KMS-11 (cell line): ENCODE measurements at regions not wholly inside any gene's neighbourhood (a gene's known extent, or its start where the extent isn't known, plus 50 kb on each side); places are given as distances from the start of the nearest gene placed in this dataset.

Experiments used
- H2AFZ ChIP-seq: fragments of 200-600 bp; sonication (generic); 2 replicates; pipeline ENCODE4 v1.6.1; 2016; ENCODE audit warnings: antibody characterized with exemption, mixed run types, low read depth
- H3K27ac ChIP-seq: fragments of 200-600 bp; sonication (generic); 2 replicates; pipeline ENCODE4 v1.6.1; 2016; ENCODE audit warnings: mild to moderate bottlenecking, mixed run types
- H3K27me3 ChIP-seq: fragments of 200-600 bp; sonication (generic); 2 replicates; pipeline ENCODE4 v1.6.1; 2017; ENCODE audit warnings: mild to moderate bottlenecking, low read depth, mixed run types, moderate library complexity; ENCODE audit not compliant: insufficient read depth
- H3K36me3 ChIP-seq: fragments of 200-600 bp; sonication (generic); 2 replicates; pipeline ENCODE4 v1.6.1; 2017; ENCODE audit warnings: mild to moderate bottlenecking, mixed run types; ENCODE audit not compliant: insufficient read depth
- H3K4me1 ChIP-seq: fragments of 200-600 bp; sonication (generic); 2 replicates; pipeline ENCODE4 v1.6.1; 2016; ENCODE audit warnings: mild to moderate bottlenecking, low read depth, mixed run types; ENCODE audit not compliant: poor library complexity, severe bottlenecking
- H3K4me2 ChIP-seq: fragments of 200-600 bp; sonication (generic); 2 replicates; pipeline ENCODE4 v1.7.0; 2016; ENCODE audit warnings: mild to moderate bottlenecking, mixed run types
- H3K4me3 ChIP-seq: fragments of 200-600 bp; sonication (generic); IDR thresholded peaks from 2 replicates; pipeline ENCODE4 v1.6.1; 2017; ENCODE audit warnings: low read depth, low read length, mixed read lengths; ENCODE audit not compliant: insufficient read depth
- H3K79me2 ChIP-seq: fragments of 200-600 bp; sonication (generic); 2 replicates; pipeline ENCODE4 v1.6.1; 2016; ENCODE audit warnings: low read depth, mixed run types; ENCODE audit not compliant: insufficient read depth
- H3K9ac ChIP-seq: fragments of 200-600 bp; sonication (generic); 2 replicates; pipeline ENCODE4 v1.6.1; 2016; ENCODE audit warnings: mild to moderate bottlenecking, mixed run types
- H4K20me1 ChIP-seq: fragments of 200-600 bp; sonication (generic); 2 replicates; pipeline ENCODE4 v1.6.1; 2016; ENCODE audit warnings: mild to moderate bottlenecking, mixed run types; ENCODE audit not compliant: insufficient read depth
- TF ChIP-seq, protein P1 (sequence below): fragments of 200-600 bp; sonication (generic); conservative IDR thresholded peaks from 2 replicates; pipeline ENCODE4 v1.6.1; 2017; ENCODE audit warnings: low read depth, mild to moderate bottlenecking, antibody characterized with exemption, low read length, moderate library complexity, mixed read lengths

DNA sequence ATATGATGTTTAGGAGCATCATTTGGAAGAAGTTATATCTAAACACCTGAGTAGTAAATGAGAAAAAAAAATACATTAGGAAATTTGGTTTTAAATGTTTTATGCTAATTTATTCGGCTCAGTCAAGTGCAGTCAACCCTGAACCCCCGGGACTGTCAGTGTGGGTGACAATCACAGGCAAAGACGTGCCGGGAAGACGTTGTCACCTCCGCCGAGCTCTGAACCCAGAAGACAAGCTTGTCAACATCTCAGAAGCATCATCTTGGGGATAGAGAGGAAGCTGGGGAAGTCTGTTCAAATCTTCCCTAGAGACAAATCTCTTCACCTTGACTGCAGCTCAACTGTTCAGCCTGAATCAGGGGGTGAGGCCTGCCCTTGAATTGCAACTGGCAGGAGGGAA lies 159.7 kb downstream of the RBFOX3 start:
- Histone ChIP-seq H2AFZ (no peak overlapping the region), H3K4me2 (no peak overlapping the region), H3K36me3 (no peaks in the 10 kb centered on the region), H3K79me2 (no peaks in the 10 kb centered on the region), H3K9ac (no peak overlapping the region), H3K4me3 (no peak overlapping the region), H3K27me3 (peaks cover 85% of the 10 kb centered on the region), H4K20me1 (no peaks in the 10 kb centered on the region), H3K4me1 (no peaks in the 10 kb centered on the region), H3K27ac (no peak overlapping the region)
- TF ChIP-seq, protein P1, sequence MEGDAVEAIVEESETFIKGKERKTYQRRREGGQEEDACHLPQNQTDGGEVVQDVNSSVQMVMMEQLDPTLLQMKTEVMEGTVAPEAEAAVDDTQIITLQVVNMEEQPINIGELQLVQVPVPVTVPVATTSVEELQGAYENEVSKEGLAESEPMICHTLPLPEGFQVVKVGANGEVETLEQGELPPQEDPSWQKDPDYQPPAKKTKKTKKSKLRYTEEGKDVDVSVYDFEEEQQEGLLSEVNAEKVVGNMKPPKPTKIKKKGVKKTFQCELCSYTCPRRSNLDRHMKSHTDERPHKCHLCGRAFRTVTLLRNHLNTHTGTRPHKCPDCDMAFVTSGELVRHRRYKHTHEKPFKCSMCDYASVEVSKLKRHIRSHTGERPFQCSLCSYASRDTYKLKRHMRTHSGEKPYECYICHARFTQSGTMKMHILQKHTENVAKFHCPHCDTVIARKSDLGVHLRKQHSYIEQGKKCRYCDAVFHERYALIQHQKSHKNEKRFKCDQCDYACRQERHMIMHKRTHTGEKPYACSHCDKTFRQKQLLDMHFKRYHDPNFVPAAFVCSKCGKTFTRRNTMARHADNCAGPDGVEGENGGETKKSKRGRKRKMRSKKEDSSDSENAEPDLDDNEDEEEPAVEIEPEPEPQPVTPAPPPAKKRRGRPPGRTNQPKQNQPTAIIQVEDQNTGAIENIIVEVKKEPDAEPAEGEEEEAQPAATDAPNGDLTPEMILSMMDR: no peak

DNA sequence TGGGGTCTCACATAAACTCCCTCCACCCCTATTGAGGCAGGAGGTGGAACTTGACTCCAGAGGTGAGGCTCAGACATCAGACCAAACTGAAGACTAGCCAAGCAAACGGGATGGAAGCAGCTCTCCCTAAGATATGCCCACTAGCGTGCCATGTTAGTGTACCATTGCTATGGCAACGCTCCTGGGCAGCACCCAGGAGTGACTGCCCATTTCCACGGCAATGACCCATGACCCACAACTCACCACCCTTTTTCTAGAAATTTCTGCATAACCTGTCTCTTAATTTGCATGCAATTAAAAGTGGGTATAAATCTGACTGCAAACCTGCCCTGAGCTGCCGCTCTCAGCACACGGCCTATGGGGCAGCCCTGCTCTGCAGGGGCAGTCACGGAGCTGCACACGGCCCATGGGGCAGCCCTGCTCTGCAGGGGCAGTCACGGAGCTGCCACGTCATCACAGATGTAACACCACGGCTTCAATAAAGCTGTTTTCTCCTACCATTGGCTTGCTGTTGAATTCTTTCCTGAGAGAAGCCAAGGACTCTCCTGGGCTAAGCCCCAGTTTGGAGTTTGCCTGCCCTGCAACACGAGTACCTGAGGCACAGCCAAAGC lies 164.3 kb downstream of the RBFOX3 start:
- Histone ChIP-seq H2AFZ (no peak overlapping the region), H3K4me2 (no peak overlapping the region), H3K79me2 (no peaks in the 10 kb centered on the region), H3K27ac (no peak overlapping the region), H3K4me3 (no peak overlapping the region), H3K9ac (no peak overlapping the region), H4K20me1 (no peaks in the 10 kb centered on the region), H3K27me3 (peaks cover 58% of the 10 kb centered on the region), H3K36me3 (no peaks in the 10 kb centered on the region), H3K4me1 (no peaks in the 10 kb centered on the region)
- TF ChIP-seq, protein P1: no peak

DNA sequence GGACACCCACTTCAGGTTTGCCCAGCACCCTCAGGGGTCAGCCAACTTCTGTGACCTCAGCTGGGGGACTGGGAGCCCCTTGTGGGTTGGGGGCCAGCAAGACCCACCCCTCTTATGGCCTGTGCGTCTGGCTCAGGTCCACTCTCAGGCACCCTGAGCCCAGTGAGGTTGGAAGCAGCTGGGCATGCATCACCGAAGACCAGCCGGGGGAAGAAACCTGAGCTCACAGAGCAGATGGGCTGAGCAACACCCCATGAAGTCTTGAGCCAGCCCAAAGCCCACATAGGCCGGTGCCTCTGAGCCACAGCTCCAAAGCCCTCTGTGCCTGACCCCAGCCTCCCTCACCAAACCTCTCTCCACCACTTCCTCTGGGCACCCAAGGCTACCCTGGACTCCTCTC lies 166.7 kb downstream of the RBFOX3 start:
- no peak overlapping the region for H2AFZ ChIP-seq
- H3K79me2 ChIP-seq: no peaks in the 10 kb centered on the region
- H3K9ac ChIP-seq: no peak overlapping the region
- no peaks in the 10 kb centered on the region for H4K20me1 ChIP-seq
- TF ChIP-seq, protein P1: no peak
- H3K27me3 ChIP-seq: peaks cover 55% of the 10 kb centered on the region
- H3K36me3 ChIP-seq: no peaks in the 10 kb centered on the region
- no peak overlapping the region for H3K4me2 ChIP-seq
- H3K27ac ChIP-seq: no peak overlapping the region
- H3K4me3 ChIP-seq: no peak overlapping the region
- H3K4me1 ChIP-seq: no peaks in the 10 kb centered on the region

DNA sequence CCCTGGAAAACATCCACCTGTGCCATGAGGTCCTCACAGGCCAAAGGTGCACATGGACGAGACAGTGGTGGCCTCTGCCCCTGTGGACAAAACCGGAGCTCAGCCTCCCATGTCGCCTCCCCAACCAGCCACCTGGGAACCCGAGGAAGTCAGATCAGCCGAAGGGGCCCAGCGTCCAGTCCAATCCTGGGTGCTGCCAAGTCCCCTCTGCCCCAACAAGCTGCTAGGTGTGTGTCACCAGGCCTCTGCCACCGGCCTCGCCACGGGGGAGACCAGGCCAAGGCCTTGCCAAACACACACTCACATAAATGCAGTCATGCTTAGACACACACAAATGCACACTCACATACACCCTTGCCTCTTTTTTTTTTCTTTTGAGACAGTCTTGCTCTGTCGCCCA lies 167.8 kb downstream of the RBFOX3 start:
- no peak overlapping the region for H3K27ac ChIP-seq
- H3K4me1 ChIP-seq: no peaks in the 10 kb centered on the region
- H2AFZ ChIP-seq: no peak overlapping the region
- H3K27me3 ChIP-seq: peaks cover 63% of the 10 kb centered on the region
- TF ChIP-seq, protein P1: no peak
- no peaks in the 10 kb centered on the region for H4K20me1 ChIP-seq
- H3K9ac ChIP-seq: no peak overlapping the region
- no peaks in the 10 kb centered on the region for H3K36me3 ChIP-seq
- H3K79me2 ChIP-seq: no peaks in the 10 kb centered on the region
- H3K4me3 ChIP-seq: no peak overlapping the region
- H3K4me2 ChIP-seq: no peak overlapping the region
